A549 (cell line): ENCODE measurements at regions not wholly inside any gene's neighbourhood (a gene's known extent, or its start where the extent isn't known, plus 50 kb on each side); places are given as distances from the start of the nearest gene placed in this dataset.

ENCODE experiments used
- CTCF ChIP-seq: fragments of >200 bp; sonication (Bioruptor Twin); formaldehyde crosslinking; IDR thresholded peaks from 3 replicates; pipeline ENCODE4 v1.5.1; 2016
- FOXS1 ChIP-seq: fragments of 250-450 bp; sonication (Bioruptor Pico); IDR thresholded peaks from 2 replicates; pipeline ENCODE4 v1.5.0; 2020; ENCODE audit warnings: mild to moderate bottlenecking, moderate library complexity
- PHF8 ChIP-seq: fragments of 200-600 bp; sonication (generic); IDR thresholded peaks from 2 replicates; pipeline ENCODE4 v1.6.1; 2016; ENCODE audit warnings: low read depth, mild to moderate bottlenecking, antibody characterized with exemption, moderate library complexity, borderline replicate concordance

GRCh38 chr13:76425935-76426334 lies 460.3 kb downstream of the KCTD12 start:
- TF ChIP-seq PHF8 (no peak), CTCF (no peak), FOXS1 (CRISPR knock-in tag) (no peak)
